ENCODE measurements at regions not wholly inside any gene's neighbourhood (a gene's known extent, or its start where the extent isn't known, plus 50 kb on each side); places are given as distances from the start of the nearest gene placed in this dataset.
"Not testable (repeated sequence)": the region's sequence is repeated elsewhere in the genome, so short reads cannot be mapped to it uniquely, and the experiment has no call there.

GRCh38 chr9:36521148-36521547 is 51.5 kb upstream of the MELK start:
- DNase-seq = no peak

DNA sequence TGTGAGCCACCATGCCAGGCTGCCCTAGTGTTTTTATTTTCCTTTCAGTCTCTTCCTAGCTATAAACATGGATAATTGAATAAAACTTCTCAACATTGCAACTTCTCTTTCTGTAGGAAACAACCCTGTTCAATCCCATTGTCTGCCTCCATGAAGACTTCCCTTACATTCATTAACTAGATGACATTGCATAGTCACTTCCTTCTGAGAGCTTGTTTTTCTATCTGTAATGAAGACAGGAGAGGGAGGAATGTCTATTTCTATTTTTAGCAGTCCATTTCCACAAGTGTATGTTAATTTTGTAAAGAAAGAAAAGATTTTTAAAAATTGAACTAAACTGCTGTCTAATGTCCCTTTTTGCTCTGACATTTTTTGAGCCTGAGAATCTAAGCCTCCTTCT is 55.6 kb upstream of the MELK start:
- no peak for DNase-seq

GRCh38 chr9:36504156-36504555 is 68.5 kb upstream of the MELK start:
- DNase-seq = peak in 1 of 2 donors; percentile 23

GRCh38 chr9:36503172-36504088 is 69.3 kb upstream of the MELK start:
- DNase-seq = no peak

GRCh38 chr9:36501727-36502126 is 71.0 kb upstream of the MELK start:
- no peak for DNase-seq

DNA sequence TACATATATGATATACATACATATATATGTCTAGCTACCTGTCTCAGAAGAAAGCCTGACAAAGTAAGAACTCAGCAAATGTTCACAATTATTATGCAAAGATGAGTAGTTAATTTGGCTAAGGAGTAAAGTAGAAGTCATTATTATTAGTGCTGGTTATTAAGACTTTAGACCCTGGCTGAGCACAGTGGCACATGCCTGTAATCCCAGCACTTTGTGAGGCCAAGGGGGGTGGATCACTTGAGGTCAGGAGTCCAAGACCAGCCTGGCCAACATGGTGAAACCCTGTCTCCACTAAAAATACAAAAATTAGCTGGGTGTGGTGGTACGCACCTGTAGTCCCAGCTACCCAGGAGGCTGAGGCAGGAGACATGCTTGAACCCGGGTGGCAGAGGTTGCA is 71.8 kb upstream of the MELK start:
- not testable (repeated sequence) for DNase-seq

- no peak for DNase-seq
Observed at GRCh38 chr9:36499174-36499890, 73.4 kb upstream of the MELK start.

- DNase-seq = peak; percentile 27 to 38
Observed at GRCh38 chr9:36493564-36493963, 79.1 kb upstream of the MELK start.

DNA sequence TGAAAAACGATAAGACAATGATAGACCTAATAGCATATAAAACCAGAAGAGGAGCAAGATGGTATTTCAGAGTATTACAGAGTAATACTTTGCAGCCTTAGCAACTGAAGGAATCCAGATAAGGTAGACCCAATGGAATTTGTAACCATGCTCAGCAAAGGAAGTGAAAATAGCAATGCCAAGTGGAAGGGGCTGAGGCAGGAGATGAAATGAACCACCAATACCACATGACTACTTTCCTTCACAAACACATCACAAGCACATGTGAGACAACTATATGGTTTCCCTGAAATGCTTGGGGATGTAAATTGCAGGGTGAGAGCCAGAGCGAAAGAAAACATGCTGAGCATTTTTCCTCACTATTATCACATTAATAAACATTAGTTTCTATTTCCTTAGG is 79.8 kb upstream of the MELK start:
- DNase-seq = no peak

DNA sequence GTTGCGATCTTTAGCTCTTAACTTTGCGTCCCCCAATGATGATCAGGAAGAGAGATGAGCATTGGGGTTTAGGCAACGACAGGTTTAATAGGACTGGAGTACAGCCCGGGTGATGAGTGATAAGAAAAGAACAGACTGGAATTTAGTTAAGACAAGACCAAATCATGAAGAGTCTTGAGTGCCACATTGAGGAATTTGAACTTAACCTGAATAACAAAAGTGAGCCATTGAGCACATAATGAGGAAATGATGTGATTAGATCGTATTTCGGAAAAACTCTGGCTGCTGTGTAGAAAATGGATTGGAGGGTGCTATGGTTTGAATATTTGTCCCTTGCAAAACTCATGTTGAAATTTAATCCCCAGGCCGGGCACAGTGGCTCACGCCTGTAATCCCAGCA is 83.2 kb upstream of the MELK start:
- DNase-seq = no peak

DNA sequence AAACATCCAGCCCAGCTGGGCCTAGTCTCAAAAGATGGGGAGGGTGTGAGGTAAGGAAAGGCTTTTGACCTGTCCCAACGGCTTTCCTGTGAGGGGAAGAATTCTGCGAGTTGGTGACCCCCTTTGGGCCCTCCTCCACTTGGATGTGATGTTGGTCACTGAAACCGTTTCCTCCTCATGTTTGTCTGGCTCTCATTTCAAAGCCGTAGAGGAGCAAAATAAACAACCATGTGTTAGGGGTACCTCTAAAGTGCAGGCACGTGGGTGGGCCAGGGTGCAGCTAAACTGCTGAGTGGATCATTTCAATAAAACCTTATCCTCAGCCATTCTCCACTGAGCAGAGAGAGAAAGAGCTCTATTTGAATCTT is 84.3 kb upstream of the MELK start:
- peak in 1 of 2 donors; percentile 12 for DNase-seq

- DNase-seq = peak; percentile 87 to 90
Observed at GRCh38 chr9:36487482-36488388, 85.0 kb upstream of the MELK start.

- DNase-seq = peak; percentile 63 to 64
Observed at GRCh38 chr9:36486933-36487481, 85.7 kb upstream of the MELK start.

- peak in 1 of 2 donors; percentile 27 for DNase-seq
Observed at GRCh38 chr9:36486329-36486932, 86.3 kb upstream of the MELK start.

GRCh38 chr9:36485647-36486328 is 85.7 kb upstream of the RNF38 start:
- DNase-seq = no peak

- no peak for DNase-seq
Observed at GRCh38 chr9:36484124-36484523, 84.1 kb upstream of the RNF38 start.

GRCh38 chr9:36479101-36479500 is 79.0 kb upstream of the RNF38 start:
- DNase-seq = no peak

GRCh38 chr9:36471359-36471758 is 71.3 kb upstream of the RNF38 start:
- DNase-seq = no peak

DNA sequence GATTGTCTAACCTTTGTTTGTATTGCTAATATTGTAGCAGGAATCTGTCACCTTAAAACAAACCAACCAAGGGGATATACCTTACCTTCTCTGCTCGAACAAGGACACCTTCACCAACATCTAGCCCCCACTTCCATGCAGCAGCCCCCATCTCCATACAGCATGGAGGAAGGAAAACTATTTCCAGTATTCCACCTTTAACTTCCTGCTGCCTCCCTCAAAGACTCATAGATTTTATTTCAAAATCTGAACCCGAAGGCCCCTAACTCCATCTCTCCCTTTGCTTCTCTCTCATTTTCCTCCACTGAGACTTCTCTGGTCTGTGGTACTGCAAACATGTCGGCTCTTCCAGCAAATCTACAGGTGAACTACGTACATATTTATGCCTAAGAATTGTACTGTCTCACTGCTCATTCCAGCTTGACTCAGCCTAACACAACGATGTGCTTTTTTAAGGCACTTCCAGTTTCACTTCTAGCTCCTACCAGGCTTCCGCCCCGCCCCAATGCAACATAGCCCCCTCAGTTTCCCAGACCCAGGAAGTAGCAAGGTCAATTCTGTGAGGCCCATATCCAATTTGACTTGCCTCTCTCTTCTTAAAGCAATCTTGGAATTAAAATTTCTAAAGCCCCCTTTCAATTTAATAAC is 70.7 kb upstream of the RNF38 start:
- peak; percentile 56 to 58 for DNase-seq

DNA sequence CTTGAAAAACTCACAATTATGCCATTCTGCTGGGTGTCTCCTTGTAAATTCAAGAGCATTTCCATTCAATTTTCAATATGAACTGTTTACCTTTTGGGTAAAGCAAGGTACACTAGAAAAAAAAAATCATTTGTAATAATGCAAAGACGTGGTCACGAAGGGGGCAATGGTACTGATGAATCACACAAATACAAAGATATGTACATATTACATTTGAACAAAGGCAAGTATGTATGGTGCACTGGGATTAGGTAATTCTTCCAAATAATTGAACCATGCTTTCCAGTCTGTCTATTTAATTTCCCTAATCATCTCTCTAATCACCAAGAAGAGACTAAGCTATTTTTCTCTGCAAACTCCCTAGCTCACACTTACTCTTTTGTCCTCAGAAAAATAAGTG is 63.4 kb upstream of the RNF38 start:
- no peak for DNase-seq

GRCh38 chr9:36462245-36462644 is 62.2 kb upstream of the RNF38 start:
- DNase-seq = no peak

Measured in stimulated activated CD4-positive, alpha-beta T cell treated with anti-CD3 and anti-CD28 coated beads, Interleukin-2, amount 100 ng/mL, for 24 hours (primary cell).